Naive B cell (primary cell): ENCODE measurements at regions not wholly inside any gene's neighbourhood (a gene's known extent, or its start where the extent isn't known, plus 50 kb on each side); places are given as distances from the start of the nearest gene placed in this dataset.
"Not testable (repeated sequence)": the region's sequence is repeated elsewhere in the genome, so short reads cannot be mapped to it uniquely, and the experiment has no call there.

ENCODE experiments used
- ATAC-seq, 2 donors: fragments of 150-1000 bp; cut with Tn5 transposase; 2 replicates each; pipeline ENCODE4 v1.10.0; 2021; ENCODE audit warnings: low read depth in 2 of 2, mild to moderate bottlenecking in 2 of 2, moderate library complexity in 2 of 2
- DNase-seq: peaks from one replicate; pipeline ENCODE4 v3.0.0; 2022
- H3K27ac Mint-ChIP-seq, 6 donors: one replicate each; pipeline ENCODE4 v1.8.0; 2020 to 2022; ENCODE audit warnings: mild to moderate bottlenecking in 6 of 6, mixed read lengths in 6 of 6, moderate library complexity in 5 of 6, inconsistent platforms in 2 of 6
- H3K27me3 Mint-ChIP-seq, 3 donors: one replicate each; pipeline ENCODE4 v1.8.0; 2021 to 2022; ENCODE audit warnings: mixed read lengths in 3 of 3, mild to moderate bottlenecking in 1 of 3
- H3K36me3 Mint-ChIP-seq, 2 donors: one replicate each; pipeline ENCODE4 v1.8.0; 2020 to 2022; ENCODE audit warnings: mixed read lengths in 2 of 2, inconsistent platforms in 1 of 2, mild to moderate bottlenecking in 1 of 2
- H3K4me1 Mint-ChIP-seq, 3 donors: one replicate each; pipeline ENCODE4 v1.8.0; 2020 to 2022; ENCODE audit warnings: mixed read lengths in 3 of 3, inconsistent platforms in 1 of 3, mild to moderate bottlenecking in 1 of 3, moderate library complexity in 1 of 3
- H3K4me3 Mint-ChIP-seq, 8 donors: one replicate each; pipeline ENCODE4 v1.8.0; 2020 to 2022; ENCODE audit warnings: mild to moderate bottlenecking in 8 of 8, mixed read lengths in 8 of 8, moderate library complexity in 8 of 8, inconsistent platforms in 2 of 8
- H3K9me3 Mint-ChIP-seq, 7 donors: one replicate each; pipeline ENCODE4 v1.8.0; 2020 to 2022; ENCODE audit warnings: mixed read lengths in 7 of 7, mild to moderate bottlenecking in 5 of 7, inconsistent platforms in 2 of 7, moderate library complexity in 1 of 7

DNA sequence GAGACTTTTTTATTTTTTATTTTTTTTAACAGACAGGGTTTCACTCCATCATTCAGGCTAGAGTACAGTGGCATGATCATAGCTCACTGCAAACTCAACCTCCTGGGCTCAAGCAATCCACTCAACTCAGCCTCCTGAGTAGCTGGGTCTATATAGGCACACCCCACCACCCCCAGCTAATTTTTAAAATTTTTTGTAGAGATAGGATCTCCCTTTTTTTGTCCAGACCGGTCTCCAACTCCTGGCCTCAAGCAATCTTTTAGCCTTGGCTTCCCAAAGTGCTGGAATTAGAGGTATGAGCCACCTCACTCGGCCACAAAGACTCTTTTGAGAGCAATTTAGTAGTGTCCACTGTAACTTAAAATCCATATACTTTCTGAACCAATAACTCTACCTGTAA, 103.3 kb upstream of the DST start:
- H3K27ac Mint-ChIP-seq: no peak overlapping the region
- DNase-seq: no peak

DNA sequence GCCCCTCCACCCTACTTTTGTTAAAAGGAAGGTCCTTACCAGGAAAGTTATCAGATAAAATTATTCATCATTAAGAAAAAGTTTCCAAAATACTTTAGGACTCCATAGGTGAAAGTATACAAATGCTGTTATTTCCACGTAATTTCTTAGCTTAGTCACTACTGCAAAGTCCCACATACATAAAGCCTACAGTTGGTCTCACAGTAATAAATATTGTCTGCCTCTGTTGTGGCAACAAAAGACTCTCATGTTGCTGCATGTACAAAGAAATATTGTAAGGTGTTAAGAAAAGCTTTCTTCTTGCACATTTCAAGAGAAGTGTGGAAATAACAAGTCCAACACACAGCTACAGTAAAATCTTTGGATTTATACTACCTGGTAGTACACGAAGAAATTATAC, 102.4 kb upstream of the DST start:
- H3K4me3 Mint-ChIP-seq: no peak overlapping the region
- H3K9me3 Mint-ChIP-seq: no peaks in the 10 kb centered on the region
- H3K27me3 Mint-ChIP-seq: no peaks in the 10 kb centered on the region
- DNase-seq (no peak), ATAC-seq (no peak)
- H3K36me3 Mint-ChIP-seq: no peaks in the 10 kb centered on the region
- H3K27ac Mint-ChIP-seq: peak overlapping the region in 1 of 6 donors; percentile 43
- H3K4me1 Mint-ChIP-seq: peaks cover 3 to 5% (median 4%) of the 10 kb centered on the region in 3 donors

More for the DNA sequence above, 103.3 kb upstream of the DST start:
- no peak for ATAC-seq
- H3K4me3 Mint-ChIP-seq: no peak overlapping the region
- no peaks in the 10 kb centered on the region for H3K9me3 Mint-ChIP-seq
- H3K4me1 Mint-ChIP-seq: peaks cover 3 to 5% (median 4%) of the 10 kb centered on the region in 3 donors
- H3K27me3 Mint-ChIP-seq: no peaks in the 10 kb centered on the region
- H3K36me3 Mint-ChIP-seq: no peaks in the 10 kb centered on the region

DNA sequence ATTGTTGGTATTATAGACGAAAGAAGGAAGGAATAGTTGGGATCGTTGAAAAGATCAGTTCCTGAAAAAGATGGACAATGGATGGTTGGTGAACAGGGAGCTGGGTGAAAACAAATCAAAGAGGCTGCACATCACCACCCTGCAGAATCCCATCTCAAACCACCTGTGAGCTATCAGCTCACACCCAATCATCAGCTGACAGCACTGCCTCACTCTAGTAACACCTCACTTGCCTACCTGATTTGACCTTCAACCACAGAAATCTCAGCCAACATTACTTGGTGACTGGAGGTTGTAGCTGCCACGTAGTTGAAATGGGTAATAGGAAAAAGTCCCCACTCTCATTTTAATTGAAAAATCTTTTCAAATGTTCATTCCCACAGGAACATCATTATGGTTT, 101.8 kb upstream of the DST start:
- Mint-ChIP-seq H3K9me3 (no peaks in the 10 kb centered on the region), H3K4me1 (peaks cover 3 to 5% (median 4%) of the 10 kb centered on the region in 3 donors), H3K4me3 (no peak overlapping the region), H3K27ac (no peak overlapping the region), H3K27me3 (no peaks in the 10 kb centered on the region), H3K36me3 (no peaks in the 10 kb centered on the region)
- ATAC-seq (no peak), DNase-seq (no peak)

DNA sequence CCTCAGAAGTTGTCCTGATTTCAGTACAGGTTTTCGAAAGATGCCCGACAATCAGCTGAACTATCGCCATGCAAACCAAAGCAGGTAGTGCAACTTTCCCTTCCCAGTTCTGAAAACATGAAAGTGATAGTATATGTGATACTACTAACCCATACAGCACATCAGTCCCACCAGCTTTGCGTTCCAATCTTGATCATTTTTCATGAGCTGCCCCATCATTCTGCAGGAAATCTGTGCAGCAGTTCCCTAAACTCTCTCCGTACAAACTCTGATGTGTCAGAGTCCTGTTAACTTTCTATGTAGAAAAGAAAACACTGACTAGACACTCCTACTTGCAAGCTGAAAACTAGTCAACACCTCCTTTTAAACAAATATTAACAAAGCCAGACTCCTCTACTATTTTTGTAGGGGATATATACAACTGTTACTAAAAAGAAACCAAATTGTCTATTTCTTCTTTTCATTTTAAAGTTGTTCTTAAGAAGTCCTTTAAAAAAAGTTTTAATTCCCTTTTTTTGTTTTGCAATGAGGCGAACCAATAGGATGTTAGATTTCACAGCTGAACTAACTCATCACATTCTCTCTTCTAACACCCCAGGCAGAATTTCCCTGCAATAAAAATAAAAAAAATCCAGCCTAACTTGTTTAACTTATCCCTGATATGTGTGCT, 99.6 kb upstream of the DST start:
- H3K4me1 Mint-ChIP-seq: peaks cover 3 to 5% (median 4%) of the 10 kb centered on the region in 3 donors
- peak overlapping the region in 1 of 6 donors; percentile 9 for H3K27ac Mint-ChIP-seq
- ATAC-seq: no peak
- H3K9me3 Mint-ChIP-seq: no peaks in the 10 kb centered on the region
- H3K36me3 Mint-ChIP-seq: no peaks in the 10 kb centered on the region
- H3K4me3 Mint-ChIP-seq: peak overlapping the region in 1 of 8 donors; percentile 50
- DNase-seq: no peak
- H3K27me3 Mint-ChIP-seq: no peaks in the 10 kb centered on the region

DNA sequence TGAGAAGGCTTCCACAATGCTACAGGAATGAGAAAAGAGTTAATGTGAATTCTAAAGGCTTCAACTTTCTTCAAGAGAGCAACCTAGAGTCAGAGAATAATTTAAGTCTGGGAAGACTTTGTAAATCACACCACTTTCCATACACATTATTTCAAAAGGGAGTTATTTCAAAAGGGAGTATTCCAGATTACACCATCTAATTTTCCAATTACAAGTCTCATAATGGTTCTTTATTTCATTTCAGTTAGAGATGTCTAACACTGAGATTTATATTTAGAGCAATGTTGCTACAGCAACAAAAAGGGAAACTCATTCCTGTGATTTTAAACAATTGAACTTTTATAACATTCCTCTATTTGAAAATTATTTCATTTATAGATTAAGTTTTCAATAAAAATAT, 98.8 kb upstream of the DST start:
- Mint-ChIP-seq H3K4me3 (no peak overlapping the region), H3K27ac (no peak overlapping the region), H3K36me3 (no peaks in the 10 kb centered on the region), H3K9me3 (no peaks in the 10 kb centered on the region), H3K27me3 (no peaks in the 10 kb centered on the region), H3K4me1 (peaks cover 3 to 5% (median 4%) of the 10 kb centered on the region in 3 donors)
- no peak for DNase-seq
- no peak for ATAC-seq

DNA sequence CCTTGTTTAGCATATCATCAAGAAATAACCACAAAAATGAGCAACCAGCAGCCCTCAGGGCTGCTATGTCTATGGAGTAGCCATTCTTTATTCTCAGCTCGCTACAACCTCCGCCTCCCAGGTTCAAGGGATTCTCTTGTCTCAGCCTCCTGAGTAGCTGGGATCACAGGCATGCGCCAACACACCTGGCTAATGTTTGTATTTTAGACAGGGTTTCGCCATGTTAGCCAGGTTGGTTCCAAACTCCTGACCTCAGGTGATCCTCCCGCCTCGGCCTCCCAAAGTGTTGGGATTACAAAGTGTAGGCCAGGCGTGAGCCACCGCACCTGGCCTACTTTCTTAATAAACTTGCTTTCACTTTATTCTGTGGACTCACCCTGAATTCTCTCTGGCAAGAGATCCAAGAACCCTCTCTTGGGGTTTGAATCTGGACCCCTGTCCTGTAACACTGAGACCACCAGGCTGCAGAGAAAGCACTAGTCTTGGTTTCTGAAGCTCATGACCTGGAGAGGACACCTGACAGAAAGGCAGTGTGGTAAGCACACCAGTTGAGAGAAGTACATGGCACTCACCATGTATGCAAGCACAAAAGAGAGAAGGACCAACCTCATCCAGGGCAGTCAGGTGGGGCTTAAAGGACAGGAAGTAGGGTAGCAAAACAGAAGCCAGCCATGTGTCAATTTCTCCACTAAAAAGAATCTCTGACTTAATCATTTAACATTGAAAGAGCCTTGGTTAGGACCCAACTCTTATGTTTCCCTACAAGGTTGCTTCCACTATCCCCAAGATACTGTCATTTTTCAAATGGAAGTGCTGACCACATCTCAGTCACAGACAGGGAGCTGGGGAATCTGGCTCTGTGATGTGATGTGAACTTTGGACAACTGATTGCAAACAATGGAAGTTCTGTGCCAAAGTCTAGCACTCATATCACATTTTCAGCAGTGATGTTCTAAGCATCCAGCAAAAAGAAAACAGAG, 97.4 kb upstream of the DST start:
- H3K27me3 Mint-ChIP-seq: peaks cover 0 to 4% (median 0%) of the 10 kb centered on the region in 3 donors
- DNase-seq (no peak), ATAC-seq (no peak)
- H3K36me3 Mint-ChIP-seq: no peaks in the 10 kb centered on the region
- H3K4me1 Mint-ChIP-seq: peaks cover 3 to 5% (median 4%) of the 10 kb centered on the region in 3 donors
- peak overlapping the region in 1 of 8 donors; percentile 22 for H3K4me3 Mint-ChIP-seq
- H3K9me3 Mint-ChIP-seq: no peaks in the 10 kb centered on the region
- H3K27ac Mint-ChIP-seq: no peak overlapping the region

DNA sequence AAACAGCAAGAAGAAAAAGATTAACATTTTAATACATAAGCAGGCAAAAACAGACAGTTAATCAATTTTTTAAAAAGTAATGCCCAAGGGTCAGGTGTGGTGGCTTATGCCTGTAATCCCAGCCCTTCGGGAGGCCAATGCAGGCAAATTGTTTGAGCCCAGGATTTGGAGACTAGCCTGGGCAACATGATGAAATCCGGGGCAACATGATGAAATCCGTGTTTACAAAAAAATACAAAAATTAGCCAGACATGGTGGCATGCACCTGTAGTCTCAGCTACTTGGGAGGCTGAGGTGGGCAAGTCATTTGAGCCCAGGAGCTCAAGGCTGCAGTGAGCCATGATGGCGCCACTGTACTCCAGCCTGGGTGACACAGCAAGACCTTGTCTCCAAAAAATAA, 94.1 kb upstream of the DST start:
- Mint-ChIP-seq H3K27me3 (peaks cover 0 to 4% (median 0%) of the 10 kb centered on the region in 3 donors), H3K36me3 (no peaks in the 10 kb centered on the region), H3K27ac (no peak overlapping the region), H3K9me3 (no peaks in the 10 kb centered on the region), H3K4me1 (no peaks in the 10 kb centered on the region), H3K4me3 (no peak overlapping the region)
- no peak for DNase-seq
- no peak for ATAC-seq

DNA sequence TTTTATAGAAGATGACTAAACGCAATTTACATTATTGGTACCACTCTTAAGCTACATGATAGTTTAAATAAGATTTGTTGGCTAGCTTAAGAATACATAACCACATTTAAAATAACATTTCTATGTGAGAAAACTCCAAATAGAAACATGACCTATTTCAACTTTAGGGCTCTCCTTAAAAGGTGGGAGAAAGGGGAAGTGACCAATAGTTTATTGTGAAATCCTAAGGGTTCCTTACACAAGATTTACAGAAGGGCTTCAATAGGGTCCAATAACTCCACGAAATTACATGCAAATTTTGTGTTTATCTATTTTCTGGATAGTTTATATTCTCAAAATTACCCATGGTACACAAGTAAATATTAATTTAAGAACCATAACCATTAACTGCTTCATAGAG, 91.6 kb upstream of the DST start:
- no peak for ATAC-seq
- no peaks in the 10 kb centered on the region for H3K36me3 Mint-ChIP-seq
- H3K27ac Mint-ChIP-seq: no peak overlapping the region
- H3K27me3 Mint-ChIP-seq: peaks cover 0 to 4% (median 0%) of the 10 kb centered on the region in 3 donors
- no peak for DNase-seq
- no peak overlapping the region for H3K4me3 Mint-ChIP-seq
- no peaks in the 10 kb centered on the region for H3K4me1 Mint-ChIP-seq
- no peaks in the 10 kb centered on the region for H3K9me3 Mint-ChIP-seq

DNA sequence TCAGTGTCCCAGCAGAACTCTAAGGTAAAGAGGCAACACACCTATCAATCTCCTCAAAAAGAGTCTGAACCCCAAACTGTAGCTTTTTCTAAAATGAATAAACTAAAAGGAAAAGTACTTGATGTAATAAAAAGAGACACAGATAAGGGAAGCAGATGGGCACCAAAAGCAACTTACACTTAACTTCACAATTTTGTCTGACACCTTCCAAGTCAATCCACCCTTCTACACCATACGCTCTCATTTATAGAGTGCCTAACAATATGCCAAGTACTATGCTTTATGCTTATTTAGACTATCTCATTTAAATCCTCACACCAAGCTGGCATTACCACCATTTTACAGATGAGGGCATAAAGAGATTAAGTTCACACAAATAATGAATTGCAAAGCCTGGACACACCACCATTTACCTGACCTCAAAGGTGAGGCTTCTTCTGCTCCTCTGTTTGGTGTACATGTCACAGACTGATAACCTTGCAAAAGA, 90.6 kb upstream of the DST start:
- DNase-seq (no peak), ATAC-seq (no peak)
- H3K27ac Mint-ChIP-seq: no peak overlapping the region
- H3K27me3 Mint-ChIP-seq: peaks cover 0 to 4% (median 0%) of the 10 kb centered on the region in 3 donors
- no peak overlapping the region for H3K4me3 Mint-ChIP-seq
- H3K36me3 Mint-ChIP-seq: no peaks in the 10 kb centered on the region
- no peaks in the 10 kb centered on the region for H3K9me3 Mint-ChIP-seq
- no peaks in the 10 kb centered on the region for H3K4me1 Mint-ChIP-seq

DNA sequence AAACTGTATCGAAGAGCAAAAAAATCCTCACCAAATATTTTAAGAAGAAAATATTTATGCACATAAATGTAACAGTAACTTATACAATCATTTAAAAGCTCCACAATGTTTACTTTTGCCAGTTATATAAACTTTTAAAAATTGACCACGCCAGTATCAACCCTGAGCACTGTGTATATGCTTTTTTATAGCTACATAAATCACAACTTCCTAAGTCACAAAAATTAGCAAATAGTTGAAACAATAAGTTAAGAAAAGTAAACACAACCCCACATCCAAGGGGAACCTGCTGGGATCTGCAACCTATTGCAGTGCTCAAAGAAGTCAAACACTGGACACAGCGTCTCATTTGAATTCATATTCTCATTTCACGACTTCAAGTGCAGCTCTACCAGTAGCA, 89.8 kb upstream of the DST start:
- Mint-ChIP-seq H3K27ac (no peak overlapping the region), H3K9me3 (no peaks in the 10 kb centered on the region), H3K27me3 (peaks cover 0 to 4% (median 0%) of the 10 kb centered on the region in 3 donors), H3K36me3 (no peaks in the 10 kb centered on the region), H3K4me1 (no peaks in the 10 kb centered on the region), H3K4me3 (no peak overlapping the region)
- DNase-seq (no peak), ATAC-seq (no peak)

DNA sequence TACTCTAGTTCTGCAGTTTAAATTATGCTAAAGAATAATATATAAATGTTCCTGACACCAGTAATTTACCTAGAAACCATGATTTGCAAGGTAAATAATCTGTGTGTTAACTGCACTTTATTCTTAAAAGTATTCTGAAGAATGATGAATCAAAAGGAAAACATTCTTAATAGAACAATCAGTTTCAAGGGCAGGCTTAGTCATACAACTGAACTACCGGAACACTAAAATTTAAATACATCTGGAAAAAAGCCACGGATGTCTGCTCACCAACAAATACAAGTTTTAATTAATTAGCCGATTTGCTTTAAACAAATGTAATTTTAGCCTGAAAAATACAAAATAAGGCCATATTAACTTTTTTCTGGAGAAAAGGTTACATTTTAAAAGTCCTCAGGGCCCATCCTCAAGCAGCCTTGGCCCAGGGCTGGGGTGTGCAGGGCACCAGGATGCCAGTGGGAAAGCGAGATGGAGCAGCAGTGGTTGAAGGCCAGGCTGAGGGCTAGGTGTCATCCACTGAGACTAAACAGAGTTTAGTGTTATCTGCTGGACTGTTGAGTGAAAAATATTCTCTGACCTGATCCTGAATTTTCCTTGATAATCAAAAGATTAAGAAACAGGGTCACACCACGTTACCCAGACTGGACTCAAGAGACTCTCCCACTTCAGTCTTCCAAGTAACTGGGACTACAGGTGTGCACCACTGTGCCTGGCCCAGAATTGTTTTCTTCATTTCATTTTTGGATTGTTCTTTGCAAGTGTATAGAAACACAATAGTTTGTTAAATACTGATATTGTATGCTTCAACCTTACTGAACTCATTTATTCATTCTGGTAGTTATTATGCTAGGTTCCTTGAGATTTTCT, 88.2 kb upstream of the DST start:
- Mint-ChIP-seq H3K4me1 (no peaks in the 10 kb centered on the region), H3K36me3 (no peaks in the 10 kb centered on the region), H3K27me3 (peaks cover 0 to 4% (median 0%) of the 10 kb centered on the region in 3 donors), H3K9me3 (no peaks in the 10 kb centered on the region), H3K27ac (no peak overlapping the region), H3K4me3 (no peak overlapping the region)
- ATAC-seq: no peak
- DNase-seq: no peak

DNA sequence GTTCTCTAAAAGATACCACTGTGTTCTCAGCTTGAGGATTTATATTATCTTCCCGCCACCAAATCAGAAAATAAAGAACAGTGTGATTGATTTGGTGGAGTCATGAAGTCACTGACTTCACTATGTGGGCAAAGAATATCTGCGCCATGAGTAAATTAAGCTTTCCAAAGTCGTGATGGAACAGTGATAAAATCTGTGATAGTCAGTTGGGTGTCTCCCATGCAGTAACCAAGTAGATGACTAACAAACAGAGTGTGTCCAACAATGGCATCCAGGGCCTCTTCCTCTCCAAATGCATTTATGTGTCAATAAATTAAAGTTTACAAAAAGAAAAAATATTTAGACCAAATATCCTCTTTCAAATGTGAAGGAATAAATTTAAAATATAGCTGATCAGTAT, 87.0 kb upstream of the DST start:
- Mint-ChIP-seq H3K27ac (no peak overlapping the region), H3K4me1 (no peaks in the 10 kb centered on the region), H3K27me3 (no peaks in the 10 kb centered on the region), H3K36me3 (no peaks in the 10 kb centered on the region), H3K9me3 (no peaks in the 10 kb centered on the region), H3K4me3 (no peak overlapping the region)
- ATAC-seq (no peak), DNase-seq (no peak)

DNA sequence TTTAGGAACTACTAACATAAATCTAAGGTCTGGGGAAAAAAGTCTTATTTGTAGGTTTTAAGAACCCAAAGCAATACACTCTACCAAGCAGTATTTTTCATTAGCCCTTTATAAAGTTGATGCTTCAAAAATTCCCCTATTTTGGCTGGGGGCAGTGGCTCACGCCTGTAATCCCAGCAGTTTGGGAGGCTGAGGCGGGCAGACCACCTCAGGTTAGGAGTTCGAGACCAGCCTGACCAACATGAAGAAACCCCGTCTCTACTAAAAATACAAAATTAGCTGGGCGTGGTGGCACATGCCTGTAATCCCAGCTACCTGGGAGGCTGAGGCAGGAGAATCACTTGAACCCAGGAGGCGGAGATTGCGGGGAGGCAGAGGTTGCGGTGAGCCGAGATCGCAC, 86.5 kb upstream of the DST start:
- not testable (repeated sequence) for ATAC-seq, DNase-seq, H3K36me3 Mint-ChIP-seq, H3K4me1 Mint-ChIP-seq, H3K27ac Mint-ChIP-seq, H3K9me3 Mint-ChIP-seq, H3K27me3 Mint-ChIP-seq, H3K4me3 Mint-ChIP-seq
